Kidney (tissue), 13 donors: ENCODE measurements at regions not wholly inside any gene's neighbourhood (a gene's known extent, or its start where the extent isn't known, plus 50 kb on each side); places are given as distances from the start of the nearest gene placed in this dataset.
A peak's percentile ranks its signal among the peaks of the same experiment; 100 is the strongest.

Source experiments
- DNase-seq, 5 donors: peaks; one replicate each; pipeline ENCODE4 v3.0.0-alpha.2; 2013 to 2020
- FAIRE-seq: peaks from 2 replicates; lab custom pipeline; 2012; peaks lifted over from hg19 to GRCh38; lab: Jason Lieb, UNC
- H3K27ac ChIP-seq, 2 donors: one replicate each; pipeline ENCODE4 v1.7.0; 2013; ENCODE audit warnings: low read depth in 2 of 2, low read length in 2 of 2, inconsistent platforms in 1 of 2
- H3K27me3 ChIP-seq: one replicate; pipeline ENCODE4 v1.7.1; 2013; ENCODE audit warnings: low read length, inconsistent platforms; ENCODE audit not compliant: control insufficient read depth, insufficient read depth
- H3K36me3 ChIP-seq, 3 donors: one replicate each; pipeline versions ENCODE4 v1.7.0 to v1.7.1; 2013; ENCODE audit warnings: low read length in 3 of 3, control low read depth in 1 of 3, inconsistent platforms in 1 of 3; ENCODE audit not compliant: insufficient read depth in 3 of 3, control insufficient read depth in 2 of 3
- H3K4me1 ChIP-seq, 3 donors: one replicate each; pipeline versions ENCODE4 v1.7.0 to v1.7.1; 2013; ENCODE audit warnings: low read length in 3 of 3, inconsistent platforms in 1 of 3, low read depth in 1 of 3; ENCODE audit not compliant: control insufficient read depth in 2 of 3, insufficient read depth in 2 of 3
- H3K4me3 ChIP-seq, 3 donors: one replicate each; pipeline versions ENCODE4 v1.7.0 to v1.8.1; 2013; ENCODE audit warnings: low read length in 3 of 3, control low read depth in 1 of 3, inconsistent platforms in 1 of 3
- H3K9ac ChIP-seq, 3 donors: one replicate each; pipeline versions ENCODE4 v1.7.0 to v1.7.1; 2013; ENCODE audit warnings: low read length in 3 of 3, control low read depth in 1 of 3, inconsistent platforms in 1 of 3
- H3K9me3 ChIP-seq, 3 donors: one replicate each; pipeline versions ENCODE4 v1.7.0 to v1.7.1; 2013; ENCODE audit warnings: low read length in 3 of 3, control low read depth in 1 of 3, inconsistent platforms in 1 of 3; ENCODE audit not compliant: control insufficient read depth in 2 of 3, insufficient read depth in 1 of 3
- intact Hi-C: fragments of 100-400 bp; cut with DNase I; formaldehyde crosslinking; loops from one replicate; pipeline ENCODE4 v1.11.1; 2022
- TF ChIP-seq, protein P1 (sequence below): IDR thresholded peaks from 3 replicates; pipeline ENCODE4 v1.5.1; 2012; ENCODE audit warnings: mild to moderate bottlenecking, moderate library complexity, borderline replicate concordance; ENCODE audit not compliant: insufficient read depth; ENCODE audit errors: extremely low read depth
- donor health status: control.
- donor health status: control.
- donor health status: control.
- donor health status: control.
- donor health status: control.
- donor health status: DM: yes; HTN: yes; CAD: no.
- donor health status: Normal renal cell carcinoma (clear cell type).

DNA sequence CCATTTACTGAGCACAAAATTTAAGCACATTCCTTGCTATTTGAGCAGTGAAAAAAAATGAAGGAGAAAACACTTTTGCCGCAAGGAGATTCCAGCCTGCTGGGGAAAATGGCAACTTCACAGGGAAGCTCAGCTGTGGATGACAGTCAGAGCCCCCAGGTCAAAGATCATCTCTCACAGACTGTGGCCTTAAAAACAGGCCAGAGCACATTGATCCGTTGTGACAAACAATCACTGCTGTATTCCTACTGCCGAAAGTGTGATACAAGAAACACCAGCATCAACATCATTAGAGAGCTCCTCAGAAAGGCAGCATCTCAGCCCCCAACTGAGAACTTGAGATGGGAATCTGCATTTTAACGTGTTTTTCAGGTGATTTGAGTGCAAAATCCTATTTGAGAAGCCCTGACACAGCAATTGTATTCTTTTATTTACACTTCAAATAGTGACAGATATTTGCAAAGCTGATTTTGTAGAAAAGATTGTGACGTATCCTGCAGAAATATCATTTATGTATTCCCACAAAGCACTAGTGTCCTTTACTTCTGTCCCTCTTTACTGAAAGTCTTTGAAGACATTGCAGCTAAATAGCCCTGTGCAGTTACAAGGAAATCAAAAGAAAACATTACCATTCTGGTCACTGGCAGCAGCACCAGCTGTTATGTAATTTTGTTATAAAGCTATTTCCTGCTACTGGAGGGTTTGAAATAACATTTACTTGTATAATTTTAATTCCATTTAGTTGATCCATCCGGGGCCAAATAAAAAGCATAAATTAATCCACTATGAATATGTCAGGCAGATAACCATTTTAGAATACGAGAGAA is 652.0 kb downstream of the LIG4 start:
- no peak for FAIRE-seq
- DNase-seq, result no peak
- Histone ChIP-seq H3K9me3 (no peaks in the 10 kb centered on the region), H3K27ac (no peak overlapping the region), H3K36me3 (no peaks in the 10 kb centered on the region), H3K4me3 (no peak overlapping the region), H3K9ac (no peak overlapping the region), H3K4me1 (no peaks in the 10 kb centered on the region), H3K27me3 (no peaks in the 10 kb centered on the region)
- TF ChIP-seq, protein P1, sequence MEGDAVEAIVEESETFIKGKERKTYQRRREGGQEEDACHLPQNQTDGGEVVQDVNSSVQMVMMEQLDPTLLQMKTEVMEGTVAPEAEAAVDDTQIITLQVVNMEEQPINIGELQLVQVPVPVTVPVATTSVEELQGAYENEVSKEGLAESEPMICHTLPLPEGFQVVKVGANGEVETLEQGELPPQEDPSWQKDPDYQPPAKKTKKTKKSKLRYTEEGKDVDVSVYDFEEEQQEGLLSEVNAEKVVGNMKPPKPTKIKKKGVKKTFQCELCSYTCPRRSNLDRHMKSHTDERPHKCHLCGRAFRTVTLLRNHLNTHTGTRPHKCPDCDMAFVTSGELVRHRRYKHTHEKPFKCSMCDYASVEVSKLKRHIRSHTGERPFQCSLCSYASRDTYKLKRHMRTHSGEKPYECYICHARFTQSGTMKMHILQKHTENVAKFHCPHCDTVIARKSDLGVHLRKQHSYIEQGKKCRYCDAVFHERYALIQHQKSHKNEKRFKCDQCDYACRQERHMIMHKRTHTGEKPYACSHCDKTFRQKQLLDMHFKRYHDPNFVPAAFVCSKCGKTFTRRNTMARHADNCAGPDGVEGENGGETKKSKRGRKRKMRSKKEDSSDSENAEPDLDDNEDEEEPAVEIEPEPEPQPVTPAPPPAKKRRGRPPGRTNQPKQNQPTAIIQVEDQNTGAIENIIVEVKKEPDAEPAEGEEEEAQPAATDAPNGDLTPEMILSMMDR, result no peak
- intact Hi-C loops, result no loop called here

DNA sequence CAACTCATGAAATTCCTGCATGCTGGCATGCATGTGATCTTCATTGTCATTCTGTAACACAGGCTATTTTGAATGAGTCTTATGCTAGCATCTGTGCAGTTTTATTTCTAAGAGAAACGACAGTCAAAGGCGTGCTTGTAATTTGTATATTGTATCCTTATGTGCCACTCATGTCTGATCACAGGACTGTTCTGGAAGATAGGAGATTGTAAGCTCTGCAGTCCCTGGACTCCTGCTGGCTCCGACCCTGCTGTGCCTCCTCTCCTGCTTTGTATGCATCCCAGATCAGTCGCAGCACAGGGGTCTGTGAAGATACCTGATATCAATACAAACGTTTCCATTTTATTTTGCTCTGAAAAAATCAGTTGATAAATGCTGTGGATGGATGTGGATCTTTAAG is 653.1 kb downstream of the LIG4 start:
- FAIRE-seq (no peak), DNase-seq (no peak)
- Histone ChIP-seq H3K4me3 (no peak overlapping the region), H3K27me3 (no peaks in the 10 kb centered on the region), H3K4me1 (no peaks in the 10 kb centered on the region), H3K9ac (no peak overlapping the region), H3K36me3 (no peaks in the 10 kb centered on the region), H3K27ac (no peak overlapping the region), H3K9me3 (no peaks in the 10 kb centered on the region)
- intact Hi-C loops, result no loop called here
- TF ChIP-seq, protein P1, result no peak

DNA sequence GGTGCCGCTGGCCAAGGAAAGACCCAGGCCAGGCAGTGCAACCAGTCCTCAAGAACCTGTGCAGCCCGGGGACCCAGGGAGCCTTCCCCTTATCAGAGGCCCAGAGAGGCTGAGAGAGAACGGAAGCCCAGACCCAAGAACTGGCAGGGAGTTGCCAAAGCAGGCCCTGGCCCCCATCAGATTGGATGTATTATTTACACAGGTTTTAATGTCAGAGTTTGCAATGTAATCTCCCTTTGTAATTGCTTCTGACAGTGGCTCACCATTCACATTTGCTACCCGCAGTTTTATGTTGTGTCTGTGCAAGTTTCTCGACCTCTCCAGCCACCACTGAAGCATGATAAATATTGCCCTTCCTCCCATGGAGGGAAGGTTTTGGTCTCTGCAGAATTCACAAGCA is 660.9 kb downstream of the LIG4 start:
- DNase-seq (peak in 4 of 5 donors; percentile 34 to 69 (median 48)), FAIRE-seq (no peak)
- Histone ChIP-seq H3K4me3 (no peak overlapping the region), H3K4me1 (no peaks in the 10 kb centered on the region), H3K27ac (no peak overlapping the region), H3K27me3 (no peaks in the 10 kb centered on the region), H3K9me3 (no peaks in the 10 kb centered on the region), H3K9ac (no peak overlapping the region), H3K36me3 (no peaks in the 10 kb centered on the region)
- intact Hi-C loops, result no loop called here
- TF ChIP-seq, protein P1, result no peak
